BLaER1 (cell line): ENCODE measurements at regions not wholly inside any gene's neighbourhood (a gene's known extent, or its start where the extent isn't known, plus 50 kb on each side); places are given as distances from the start of the nearest gene placed in this dataset.

Experiments
- H3K27ac ChIP-seq: shearing (Covaris generic); formaldehyde crosslinking; 2 replicates; pipeline ENCODE4 v1.8.1; 2022
- H3K27me3 ChIP-seq: shearing (Covaris generic); formaldehyde crosslinking; 2 replicates; pipeline ENCODE4 v1.8.1; 2022
- H3K36me3 ChIP-seq: shearing (Covaris generic); formaldehyde crosslinking; 2 replicates; pipeline ENCODE4 v1.8.1; 2022
- H3K4me1 ChIP-seq: shearing (Covaris generic); formaldehyde crosslinking; 2 replicates; pipeline ENCODE4 v1.8.1; 2022
- H3K4me2 ChIP-seq: shearing (Covaris generic); formaldehyde crosslinking; 2 replicates; pipeline ENCODE4 v1.8.1; 2022
- H3K4me3 ChIP-seq: shearing (Covaris generic); formaldehyde crosslinking; 2 replicates; pipeline ENCODE4 v1.8.1; 2022
- H3K9ac ChIP-seq: shearing (Covaris generic); formaldehyde crosslinking; 2 replicates; pipeline ENCODE4 v1.8.1; 2022
- H3K9me3 ChIP-seq: shearing (Covaris generic); formaldehyde crosslinking; 2 replicates; pipeline ENCODE4 v1.8.1; 2022
- H4K20me1 ChIP-seq: shearing (Covaris generic); formaldehyde crosslinking; 2 replicates; pipeline ENCODE4 v1.8.1; 2022
- Cebpa-rat ChIP-seq: shearing (Covaris generic); IDR thresholded peaks from 2 replicates; pipeline ENCODE4 v1.8.1; 2022

- no peak for TF ChIP-seq Cebpa-rat
- no peaks in the 10 kb centered on the region for H4K20me1 ChIP-seq
- H3K4me1 ChIP-seq: peaks cover 26% of the 10 kb centered on the region
- peak overlapping the region; percentile 82 for H3K4me2 ChIP-seq
- H3K9ac ChIP-seq: peak overlapping the region; percentile 73
- H3K27me3 ChIP-seq: no peaks in the 10 kb centered on the region
- H3K36me3 ChIP-seq: no peaks in the 10 kb centered on the region
- H3K9me3 ChIP-seq: no peaks in the 10 kb centered on the region
- H3K4me3 ChIP-seq: peak overlapping the region; percentile 78
- H3K27ac ChIP-seq: peak overlapping the region; percentile 69; the same call in 1 of the 2 replicates
Measured at GRCh38 chr10:31603235-31604087, 284.4 kb downstream of the ZEB1 start.

- H3K9me3 ChIP-seq: no peaks in the 10 kb centered on the region
- TF ChIP-seq Cebpa-rat: no peak
- H3K27ac ChIP-seq: peak overlapping the region; percentile 69; the same call in 1 of the 2 replicates
- H3K4me2 ChIP-seq: peak overlapping the region; percentile 82
- peaks cover 26% of the 10 kb centered on the region for H3K4me1 ChIP-seq
- no peaks in the 10 kb centered on the region for H3K36me3 ChIP-seq
- no peaks in the 10 kb centered on the region for H4K20me1 ChIP-seq
- peak overlapping the region; percentile 78 for H3K4me3 ChIP-seq
- H3K27me3 ChIP-seq: no peaks in the 10 kb centered on the region
- H3K9ac ChIP-seq: peak overlapping the region; percentile 73
Measured at GRCh38 chr10:31602541-31603234, 283.7 kb downstream of the ZEB1 start.

GRCh38 chr10:31601136-31601535 is 282.1 kb downstream of the ZEB1 start:
- Histone ChIP-seq H3K9ac (no peak overlapping the region), H3K36me3 (no peaks in the 10 kb centered on the region), H3K9me3 (no peaks in the 10 kb centered on the region), H3K27ac (no peak overlapping the region), H3K4me2 (no peak overlapping the region), H3K4me3 (no peak overlapping the region), H3K27me3 (no peaks in the 10 kb centered on the region), H3K4me1 (peaks cover 26% of the 10 kb centered on the region), H4K20me1 (no peaks in the 10 kb centered on the region)
- no peak for TF ChIP-seq Cebpa-rat

- H3K27me3 ChIP-seq: no peaks in the 10 kb centered on the region
- H3K36me3 ChIP-seq: no peaks in the 10 kb centered on the region
- H3K27ac ChIP-seq: no peak overlapping the region
- no peak overlapping the region for H3K4me3 ChIP-seq
- H3K9ac ChIP-seq: no peak overlapping the region
- H3K4me1 ChIP-seq: peaks cover 18% of the 10 kb centered on the region
- no peaks in the 10 kb centered on the region for H3K9me3 ChIP-seq
- no peak for TF ChIP-seq Cebpa-rat
- no peaks in the 10 kb centered on the region for H4K20me1 ChIP-seq
- no peak overlapping the region for H3K4me2 ChIP-seq
Measured at GRCh38 chr10:31599626-31600504, 280.8 kb downstream of the ZEB1 start.

GRCh38 chr10:31596765-31597164 is 277.7 kb downstream of the ZEB1 start:
- H3K4me1 ChIP-seq: no peaks in the 10 kb centered on the region
- H3K27ac ChIP-seq: no peak overlapping the region
- peaks cover 10% of the 10 kb centered on the region for H3K9me3 ChIP-seq
- H3K4me3 ChIP-seq: no peak overlapping the region
- no peaks in the 10 kb centered on the region for H3K36me3 ChIP-seq
- H3K27me3 ChIP-seq: no peaks in the 10 kb centered on the region
- H4K20me1 ChIP-seq: no peaks in the 10 kb centered on the region
- H3K9ac ChIP-seq: no peak overlapping the region
- no peak overlapping the region for H3K4me2 ChIP-seq
- no peak for TF ChIP-seq Cebpa-rat

- H3K9ac ChIP-seq: no peak overlapping the region
- H3K9me3 ChIP-seq: peaks cover 14% of the 10 kb centered on the region
- no peak overlapping the region for H3K4me3 ChIP-seq
- H3K4me2 ChIP-seq: no peak overlapping the region
- no peaks in the 10 kb centered on the region for H4K20me1 ChIP-seq
- H3K27me3 ChIP-seq: no peaks in the 10 kb centered on the region
- no peaks in the 10 kb centered on the region for H3K4me1 ChIP-seq
- TF ChIP-seq Cebpa-rat: no peak
- no peaks in the 10 kb centered on the region for H3K36me3 ChIP-seq
- H3K27ac ChIP-seq: no peak overlapping the region
Measured at GRCh38 chr10:31595992-31596391, 277.0 kb downstream of the ZEB1 start.

GRCh38 chr10:31594347-31594873 is 275.4 kb downstream of the ZEB1 start:
- no peaks in the 10 kb centered on the region for H3K36me3 ChIP-seq
- TF ChIP-seq Cebpa-rat: no peak

GRCh38 chr10:31593124-31593523 is 274.1 kb downstream of the ZEB1 start:
- H3K9ac ChIP-seq: no peak overlapping the region
- H3K4me2 ChIP-seq: no peak overlapping the region
- no peak overlapping the region for H3K4me3 ChIP-seq
- no peaks in the 10 kb centered on the region for H4K20me1 ChIP-seq
- TF ChIP-seq Cebpa-rat: no peak
- no peak overlapping the region for H3K27ac ChIP-seq
- no peaks in the 10 kb centered on the region for H3K4me1 ChIP-seq
- peaks cover 24% of the 10 kb centered on the region for H3K9me3 ChIP-seq
- no peaks in the 10 kb centered on the region for H3K36me3 ChIP-seq
- H3K27me3 ChIP-seq: no peaks in the 10 kb centered on the region

More at GRCh38 chr10:31594347-31594873, 275.4 kb downstream of the ZEB1 start:
- Histone ChIP-seq H3K4me3 (no peak overlapping the region), H3K9me3 (peaks cover 18% of the 10 kb centered on the region), H3K4me1 (no peaks in the 10 kb centered on the region), H3K27ac (no peak overlapping the region), H4K20me1 (no peaks in the 10 kb centered on the region), H3K27me3 (no peaks in the 10 kb centered on the region), H3K9ac (no peak overlapping the region), H3K4me2 (no peak overlapping the region)

GRCh38 chr10:31591569-31591968 is 272.6 kb downstream of the ZEB1 start:
- TF ChIP-seq Cebpa-rat: no peak
- H3K36me3 ChIP-seq: no peaks in the 10 kb centered on the region
- no peaks in the 10 kb centered on the region for H4K20me1 ChIP-seq
- H3K9ac ChIP-seq: no peak overlapping the region
- no peaks in the 10 kb centered on the region for H3K27me3 ChIP-seq
- peaks cover 9% of the 10 kb centered on the region for H3K4me1 ChIP-seq
- H3K4me3 ChIP-seq: no peak overlapping the region
- no peak overlapping the region for H3K27ac ChIP-seq
- H3K4me2 ChIP-seq: no peak overlapping the region
- H3K9me3 ChIP-seq: peaks cover 35% of the 10 kb centered on the region
